ENCODE measurements at regions not wholly inside any gene's neighbourhood (a gene's known extent, or its start where the extent isn't known, plus 50 kb on each side); places are given as distances from the start of the nearest gene placed in this dataset.

DNA sequence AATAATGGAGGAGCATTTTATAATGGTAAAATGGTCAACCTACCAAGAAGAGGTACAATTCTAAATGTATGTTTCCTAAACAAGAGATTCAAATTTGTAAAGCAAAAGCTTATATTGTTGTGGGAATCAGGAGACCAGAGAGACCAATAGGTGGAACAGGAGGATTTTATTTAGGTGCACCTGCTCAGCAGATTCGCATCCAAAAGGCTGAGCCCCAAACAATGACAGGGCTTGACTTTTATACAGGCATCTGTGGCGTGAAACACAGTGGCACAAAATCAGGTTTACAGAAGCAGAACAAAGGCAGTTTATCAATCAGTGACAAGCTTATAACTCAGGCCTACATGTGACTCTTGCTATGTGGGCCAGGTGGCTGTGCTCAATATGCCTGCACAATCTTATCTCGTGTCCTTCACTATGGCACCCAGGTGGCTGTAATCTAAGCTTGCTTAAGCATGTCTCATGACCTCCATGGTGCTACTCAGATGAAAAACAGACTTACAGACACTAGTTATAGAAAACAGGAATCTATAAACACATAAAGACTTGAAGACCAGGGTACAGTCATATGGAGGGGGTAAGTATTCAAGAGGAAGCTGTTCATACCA lies 780.2 kb upstream of the CA10 start:
- H3K27me3 ChIP-seq (replicated peaks; ENCODE audit: insufficient read depth, low read depth, low read length, poor library complexity) = no peaks in the 10 kb centered on the region
- BruUV-seq (replicated peaks) = no TSS peak
- no peak for DNase-seq (ENCODE audit: low spot score)
- H3K4me1 ChIP-seq (ENCODE audit: insufficient read depth, low read length, poor library complexity, severe bottlenecking) = no peaks in the 10 kb centered on the region
- no peak overlapping the region for H3K27ac ChIP-seq (ENCODE audit: low read depth, low read length, poor library complexity, severe bottlenecking)
- H3K36me3 ChIP-seq (ENCODE audit: insufficient read depth, low read length, poor library complexity, severe bottlenecking) = no peaks in the 10 kb centered on the region
- no peak for TF ChIP-seq EZH2 (IDR thresholded peaks at IDR 0.05; ENCODE audit: borderline replicate concordance, low read depth, low read length, poor library complexity, severe bottlenecking)
- TF ChIP-seq, protein P1, sequence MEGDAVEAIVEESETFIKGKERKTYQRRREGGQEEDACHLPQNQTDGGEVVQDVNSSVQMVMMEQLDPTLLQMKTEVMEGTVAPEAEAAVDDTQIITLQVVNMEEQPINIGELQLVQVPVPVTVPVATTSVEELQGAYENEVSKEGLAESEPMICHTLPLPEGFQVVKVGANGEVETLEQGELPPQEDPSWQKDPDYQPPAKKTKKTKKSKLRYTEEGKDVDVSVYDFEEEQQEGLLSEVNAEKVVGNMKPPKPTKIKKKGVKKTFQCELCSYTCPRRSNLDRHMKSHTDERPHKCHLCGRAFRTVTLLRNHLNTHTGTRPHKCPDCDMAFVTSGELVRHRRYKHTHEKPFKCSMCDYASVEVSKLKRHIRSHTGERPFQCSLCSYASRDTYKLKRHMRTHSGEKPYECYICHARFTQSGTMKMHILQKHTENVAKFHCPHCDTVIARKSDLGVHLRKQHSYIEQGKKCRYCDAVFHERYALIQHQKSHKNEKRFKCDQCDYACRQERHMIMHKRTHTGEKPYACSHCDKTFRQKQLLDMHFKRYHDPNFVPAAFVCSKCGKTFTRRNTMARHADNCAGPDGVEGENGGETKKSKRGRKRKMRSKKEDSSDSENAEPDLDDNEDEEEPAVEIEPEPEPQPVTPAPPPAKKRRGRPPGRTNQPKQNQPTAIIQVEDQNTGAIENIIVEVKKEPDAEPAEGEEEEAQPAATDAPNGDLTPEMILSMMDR (conservative IDR thresholded peaks at IDR 0.05; ENCODE audit: low read depth, low read length) = no peak
- no peak overlapping the region for H3K4me3 ChIP-seq (ENCODE audit: low read depth, low read length, poor library complexity, severe bottlenecking)
- H3K9me3 ChIP-seq (ENCODE audit: low read depth, low read length, poor library complexity, severe bottlenecking) = peaks cover 18% of the 10 kb centered on the region
- intact Hi-C loops (cut with micrococcal nuclease; ENCODE audit: unreplicated experiment) = no loop called here
- ChIA-PET POLR2A (ENCODE audit: low non-redundant PET) (no interaction called here), CTCF (no interaction called here)

DNA sequence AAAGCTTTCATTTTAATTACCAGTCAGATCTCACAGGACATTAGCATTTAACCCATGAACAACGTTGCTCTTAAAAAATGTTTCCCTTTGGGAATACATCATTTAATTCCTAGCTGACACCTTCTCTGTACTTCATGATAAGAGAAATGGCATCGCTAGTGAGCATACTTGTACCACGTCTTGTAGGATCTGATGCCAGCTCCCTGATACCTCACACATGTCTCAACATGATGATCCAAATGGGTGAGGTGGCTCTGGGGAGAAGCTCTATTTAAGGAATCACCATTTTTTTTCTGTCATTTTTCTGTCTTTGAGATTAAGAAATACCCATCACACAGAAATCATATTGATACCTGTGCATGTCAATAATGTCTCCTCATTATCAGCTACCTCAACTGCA lies 772.1 kb upstream of the CA10 start:
- no peaks in the 10 kb centered on the region for H3K36me3 ChIP-seq (ENCODE audit: insufficient read depth, low read length, poor library complexity, severe bottlenecking)
- H3K4me1 ChIP-seq (ENCODE audit: insufficient read depth, low read length, poor library complexity, severe bottlenecking) = no peaks in the 10 kb centered on the region
- no TSS peak for BruUV-seq (replicated peaks)
- CTCF ChIA-PET = no interaction called here
- H3K4me3 ChIP-seq (ENCODE audit: low read depth, low read length, poor library complexity, severe bottlenecking) = no peak overlapping the region
- DNase-seq (ENCODE audit: low spot score) = no peak
- peaks cover 5% of the 10 kb centered on the region for H3K9me3 ChIP-seq (ENCODE audit: low read depth, low read length, poor library complexity, severe bottlenecking)
- intact Hi-C loops (cut with micrococcal nuclease; ENCODE audit: unreplicated experiment) = no loop called here
- POLR2A ChIA-PET (ENCODE audit: low non-redundant PET) = no interaction called here
- no peak overlapping the region for H3K27ac ChIP-seq (ENCODE audit: low read depth, low read length, poor library complexity, severe bottlenecking)
- no peaks in the 10 kb centered on the region for H3K27me3 ChIP-seq (replicated peaks; ENCODE audit: insufficient read depth, low read depth, low read length, poor library complexity)
- TF ChIP-seq, protein P1 (conservative IDR thresholded peaks at IDR 0.05; ENCODE audit: low read depth, low read length) = no peak
- TF ChIP-seq EZH2 (IDR thresholded peaks at IDR 0.05; ENCODE audit: borderline replicate concordance, low read depth, low read length, poor library complexity, severe bottlenecking) = no peak

DNA sequence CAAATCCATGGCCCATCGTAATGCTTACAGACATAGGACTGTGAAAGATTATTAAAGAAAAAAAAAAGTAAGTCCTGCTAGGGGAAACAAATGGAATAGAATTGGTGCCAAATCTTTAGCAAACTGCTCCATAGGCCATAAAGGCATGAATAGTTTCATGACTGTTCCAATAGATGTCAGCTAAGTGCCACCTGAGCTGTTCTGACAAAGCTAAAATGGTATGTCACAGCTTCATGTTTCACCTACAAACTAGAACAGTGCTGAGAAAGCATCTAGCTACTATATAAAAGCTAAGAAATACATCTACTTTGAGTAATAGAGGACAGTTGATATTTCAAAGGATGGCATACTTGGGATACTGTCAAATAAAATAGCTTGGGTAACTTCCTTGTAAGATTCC lies 771.6 kb upstream of the CA10 start:
- POLR2A ChIA-PET (ENCODE audit: low non-redundant PET) = no interaction called here
- no TSS peak for BruUV-seq (replicated peaks)
- no peaks in the 10 kb centered on the region for H3K4me1 ChIP-seq (ENCODE audit: insufficient read depth, low read length, poor library complexity, severe bottlenecking)
- no peak overlapping the region for H3K4me3 ChIP-seq (ENCODE audit: low read depth, low read length, poor library complexity, severe bottlenecking)
- DNase-seq (ENCODE audit: low spot score) = no peak
- no peak overlapping the region for H3K27ac ChIP-seq (ENCODE audit: low read depth, low read length, poor library complexity, severe bottlenecking)
- TF ChIP-seq EZH2 (IDR thresholded peaks at IDR 0.05; ENCODE audit: borderline replicate concordance, low read depth, low read length, poor library complexity, severe bottlenecking) = no peak
- TF ChIP-seq, protein P1 (conservative IDR thresholded peaks at IDR 0.05; ENCODE audit: low read depth, low read length) = no peak
- peaks cover 5% of the 10 kb centered on the region for H3K9me3 ChIP-seq (ENCODE audit: low read depth, low read length, poor library complexity, severe bottlenecking)
- H3K36me3 ChIP-seq (ENCODE audit: insufficient read depth, low read length, poor library complexity, severe bottlenecking) = no peaks in the 10 kb centered on the region
- CTCF ChIA-PET = no interaction called here
- no peaks in the 10 kb centered on the region for H3K27me3 ChIP-seq (replicated peaks; ENCODE audit: insufficient read depth, low read depth, low read length, poor library complexity)
- intact Hi-C loops (cut with micrococcal nuclease; ENCODE audit: unreplicated experiment) = no loop called here

All from A673 (cell line).